Suprapubic skin (tissue), 4 donors: ENCODE measurements at regions not wholly inside any gene's neighbourhood (a gene's known extent, or its start where the extent isn't known, plus 50 kb on each side); places are given as distances from the start of the nearest gene placed in this dataset.

Experiments
- EP300 ChIP-seq: sonication (generic); formaldehyde crosslinking; IDR thresholded peaks from one replicate; pipeline ENCODE4 v1.6.1; 2017; ENCODE audit warnings: antibody characterized with exemption
- POLR2A ChIP-seq, 2 donors: fragments of 450-650 bp; IDR thresholded peaks; one replicate each; pipeline ENCODE4 v1.6.1; 2017; ENCODE audit warnings: antibody characterized with exemption in 2 of 2, mild to moderate bottlenecking in 2 of 2, moderate library complexity in 2 of 2
- POLR2AphosphoS5 ChIP-seq, 3 donors: sonication (generic); formaldehyde crosslinking; IDR thresholded peaks; one replicate each; pipeline ENCODE4 v1.6.1; 2017; ENCODE audit warnings: antibody characterized with exemption in 3 of 3
- TF ChIP-seq, protein P1 (sequence below), 2 donors: fragments of 200-600 bp in 1 of 2; fragments of 450-650 bp in 1 of 2; sonication (generic) in 1 of 2; IDR thresholded peaks; one replicate each; pipeline ENCODE4 v1.5.1; 2016 to 2019; ENCODE audit warnings: antibody characterized with exemption in 2 of 2, mild to moderate bottlenecking in 1 of 2, moderate library complexity in 1 of 2

DNA sequence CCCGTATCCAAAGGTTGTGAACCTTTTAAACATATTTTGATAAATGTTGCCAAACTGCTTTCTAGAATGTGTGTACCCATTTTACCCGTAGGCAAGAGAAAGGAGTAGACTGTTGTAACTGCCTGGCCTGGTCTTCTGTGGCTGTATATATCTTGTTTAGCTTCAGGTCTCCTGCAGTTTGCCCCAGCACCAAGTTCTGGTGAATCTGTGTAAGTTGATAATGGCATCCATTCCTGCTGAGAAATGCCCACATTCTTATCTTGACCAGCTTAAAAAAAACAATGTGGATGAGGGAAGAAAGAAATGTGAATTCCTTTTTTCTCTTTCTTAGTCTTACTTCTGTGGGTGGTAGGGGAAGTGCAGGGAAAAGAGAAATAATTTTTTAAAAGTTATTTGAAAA is 53.3 kb upstream of the TLE3 start:
- TF ChIP-seq, protein P1, sequence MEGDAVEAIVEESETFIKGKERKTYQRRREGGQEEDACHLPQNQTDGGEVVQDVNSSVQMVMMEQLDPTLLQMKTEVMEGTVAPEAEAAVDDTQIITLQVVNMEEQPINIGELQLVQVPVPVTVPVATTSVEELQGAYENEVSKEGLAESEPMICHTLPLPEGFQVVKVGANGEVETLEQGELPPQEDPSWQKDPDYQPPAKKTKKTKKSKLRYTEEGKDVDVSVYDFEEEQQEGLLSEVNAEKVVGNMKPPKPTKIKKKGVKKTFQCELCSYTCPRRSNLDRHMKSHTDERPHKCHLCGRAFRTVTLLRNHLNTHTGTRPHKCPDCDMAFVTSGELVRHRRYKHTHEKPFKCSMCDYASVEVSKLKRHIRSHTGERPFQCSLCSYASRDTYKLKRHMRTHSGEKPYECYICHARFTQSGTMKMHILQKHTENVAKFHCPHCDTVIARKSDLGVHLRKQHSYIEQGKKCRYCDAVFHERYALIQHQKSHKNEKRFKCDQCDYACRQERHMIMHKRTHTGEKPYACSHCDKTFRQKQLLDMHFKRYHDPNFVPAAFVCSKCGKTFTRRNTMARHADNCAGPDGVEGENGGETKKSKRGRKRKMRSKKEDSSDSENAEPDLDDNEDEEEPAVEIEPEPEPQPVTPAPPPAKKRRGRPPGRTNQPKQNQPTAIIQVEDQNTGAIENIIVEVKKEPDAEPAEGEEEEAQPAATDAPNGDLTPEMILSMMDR (IDR thresholded peaks at IDR 0.05), result no peak
- TF ChIP-seq EP300 (no peak), POLR2AphosphoS5 (IDR thresholded peaks at IDR 0.05) (no peak), POLR2A (IDR thresholded peaks at IDR 0.05) (no peak)
